ENCODE measurements at regions not wholly inside any gene's neighbourhood (a gene's known extent, or its start where the extent isn't known, plus 50 kb on each side); places are given as distances from the start of the nearest gene placed in this dataset.
"Not testable (repeated sequence)": the region's sequence is repeated elsewhere in the genome, so short reads cannot be mapped to it uniquely, and the experiment has no call there.

- no peak for DNase-seq
- FAIRE-seq: no peak
- Histone ChIP-seq H3K36me3 (no peaks in the 10 kb centered on the region), H3K27ac (no peak overlapping the region), H3K27me3 (no peaks in the 10 kb centered on the region), H3K4me1 (no peaks in the 10 kb centered on the region), H3K9me3 (no peaks in the 10 kb centered on the region), H3K4me3 (no peak overlapping the region)
- TF ChIP-seq CTCF (IDR thresholded peaks at IDR 0.05): no peak
- intact Hi-C loops (cut with DNase I): no loop called here
- no peak for ATAC-seq
- 88 to 94% methylated on average over 3 of the region's 3 CpGs for WGBS, 2 donors
Observed at GRCh38 chr1:91120421-91120820, 98.6 kb upstream of the ZNF644 start.

DNA sequence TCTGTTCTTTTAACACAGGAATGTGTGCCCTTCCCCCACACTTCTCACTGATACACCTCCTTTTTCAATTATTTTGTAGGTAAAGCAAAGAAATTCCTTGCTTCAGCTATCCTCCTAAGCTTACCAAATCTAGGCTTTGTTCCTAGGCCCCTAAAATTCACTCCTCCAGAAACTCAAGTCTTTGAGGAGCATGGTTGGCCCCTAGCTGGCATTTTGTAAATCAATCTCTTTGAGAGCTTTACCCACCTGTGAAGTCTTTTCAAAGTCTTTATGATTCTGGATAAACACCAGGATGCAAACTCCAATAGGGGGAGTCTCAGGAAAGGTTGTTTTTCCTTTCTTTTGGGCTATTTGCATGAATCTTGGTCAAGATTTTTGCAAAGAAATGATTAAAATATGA is 82.9 kb upstream of the ZNF644 start:
- Histone ChIP-seq H3K4me3 (no peak overlapping the region), H3K4me1 (no peaks in the 10 kb centered on the region), H3K9me3 (no peaks in the 10 kb centered on the region), H3K36me3 (no peaks in the 10 kb centered on the region), H3K27ac (no peak overlapping the region), H3K27me3 (no peaks in the 10 kb centered on the region)
- DNase-seq (no peak), FAIRE-seq (no peak), ATAC-seq (no peak)
- no peak for TF ChIP-seq CTCF (IDR thresholded peaks at IDR 0.05)
- intact Hi-C loops (cut with DNase I): no loop called here

DNA sequence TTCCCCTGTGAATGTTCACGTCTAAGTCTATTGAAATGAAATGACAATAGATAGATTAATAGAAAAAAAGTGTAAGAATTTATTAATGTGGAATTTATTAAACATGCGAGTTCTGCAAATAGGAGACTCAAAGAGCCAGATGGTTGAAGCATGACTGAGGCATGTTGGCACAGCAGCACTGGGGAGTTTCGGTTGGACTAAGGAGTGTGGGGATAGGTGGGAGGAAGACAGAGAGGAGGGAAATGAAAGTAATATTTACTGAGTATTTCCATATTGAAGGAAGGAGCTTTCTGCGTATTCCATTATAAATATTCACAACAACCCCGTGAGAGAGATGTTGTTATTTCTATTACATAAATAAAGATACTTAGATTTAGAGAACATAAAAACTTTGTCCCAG is 79.5 kb upstream of the ZNF644 start:
- 71 to 80% methylated on average over 5 of the region's 5 CpGs for WGBS, 2 donors
- intact Hi-C loops (cut with DNase I): no loop called here
- ATAC-seq (no peak), FAIRE-seq (no peak), DNase-seq (no peak)
- no peak overlapping the region for H3K4me3 ChIP-seq
- no peaks in the 10 kb centered on the region for H3K36me3 ChIP-seq
- no peak for TF ChIP-seq CTCF (IDR thresholded peaks at IDR 0.05)
- H3K9me3 ChIP-seq: no peaks in the 10 kb centered on the region
- no peak overlapping the region for H3K27ac ChIP-seq
- H3K4me1 ChIP-seq: no peaks in the 10 kb centered on the region
- H3K27me3 ChIP-seq: no peaks in the 10 kb centered on the region

GRCh38 chr1:91099746-91100621 is 78.1 kb upstream of the ZNF644 start:
- TF ChIP-seq CTCF (IDR thresholded peaks at IDR 0.05): no peak
- ATAC-seq (no peak), FAIRE-seq (no peak), DNase-seq (no peak)
- Histone ChIP-seq H3K9me3 (no peaks in the 10 kb centered on the region), H3K4me1 (no peaks in the 10 kb centered on the region), H3K4me3 (no peak overlapping the region), H3K27me3 (no peaks in the 10 kb centered on the region), H3K36me3 (no peaks in the 10 kb centered on the region), H3K27ac (no peak overlapping the region)
- 69 to 72% methylated on average over 7 of the region's 7 CpGs for WGBS, 2 donors
- intact Hi-C loops (cut with DNase I): no loop called here

DNA sequence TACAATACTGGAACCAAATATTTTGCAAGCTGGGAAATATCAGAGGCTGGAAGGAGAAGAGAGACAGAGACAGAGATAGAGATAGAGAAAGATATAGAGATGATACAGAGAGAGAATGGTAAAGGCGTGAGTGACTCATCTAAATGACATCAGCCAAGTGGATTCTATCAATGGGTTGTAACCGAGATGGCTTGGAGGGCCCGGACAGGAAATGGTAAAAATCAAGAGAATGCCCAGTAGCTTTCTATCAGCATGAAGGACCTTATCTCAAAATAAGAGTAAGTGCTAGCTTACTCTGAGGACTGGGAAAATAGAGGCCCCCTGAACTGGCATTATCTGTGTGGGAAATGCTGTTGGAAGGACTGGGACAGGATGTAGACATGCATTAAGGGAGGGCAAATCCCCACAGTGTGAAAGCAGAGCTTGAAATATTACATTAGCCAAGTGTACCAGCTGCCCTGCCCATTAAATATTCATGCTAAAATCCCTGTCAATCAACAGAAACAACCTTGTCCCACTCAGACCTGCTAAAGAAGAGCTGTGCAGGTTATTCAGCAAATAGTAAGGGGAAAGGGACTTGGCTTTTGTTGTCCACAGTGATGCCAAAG is 76.6 kb upstream of the ZNF644 start:
- Histone ChIP-seq H3K4me1 (no peaks in the 10 kb centered on the region), H3K4me3 (no peak overlapping the region), H3K36me3 (no peaks in the 10 kb centered on the region), H3K9me3 (no peaks in the 10 kb centered on the region), H3K27me3 (no peaks in the 10 kb centered on the region), H3K27ac (no peak overlapping the region)
- DNase-seq (no peak), FAIRE-seq (no peak), ATAC-seq (no peak)
- 76 to 78% methylated on average over 3 of the region's 3 CpGs for WGBS, 2 donors
- TF ChIP-seq CTCF (IDR thresholded peaks at IDR 0.05): no peak
- intact Hi-C loops (cut with DNase I): no loop called here

GRCh38 chr1:91095321-91095720 is 73.5 kb upstream of the ZNF644 start:
- H3K4me3 ChIP-seq; H3K4me1 ChIP-seq; H3K9me3 ChIP-seq; intact Hi-C loops (cut with DNase I); H3K36me3 ChIP-seq; H3K27me3 ChIP-seq; DNase-seq; FAIRE-seq; H3K27ac ChIP-seq; ATAC-seq: not testable (repeated sequence)
- WGBS, 2 donors: 93% methylated on average over 10 of the region's 10 CpGs

All from pancreas (tissue), 10 donors.